ENCODE measurements at regions not wholly inside any gene's neighbourhood (a gene's known extent, or its start where the extent isn't known, plus 50 kb on each side); places are given as distances from the start of the nearest gene placed in this dataset.
"Not testable (repeated sequence)": the region's sequence is repeated elsewhere in the genome, so short reads cannot be mapped to it uniquely, and the experiment has no call there.

DNA sequence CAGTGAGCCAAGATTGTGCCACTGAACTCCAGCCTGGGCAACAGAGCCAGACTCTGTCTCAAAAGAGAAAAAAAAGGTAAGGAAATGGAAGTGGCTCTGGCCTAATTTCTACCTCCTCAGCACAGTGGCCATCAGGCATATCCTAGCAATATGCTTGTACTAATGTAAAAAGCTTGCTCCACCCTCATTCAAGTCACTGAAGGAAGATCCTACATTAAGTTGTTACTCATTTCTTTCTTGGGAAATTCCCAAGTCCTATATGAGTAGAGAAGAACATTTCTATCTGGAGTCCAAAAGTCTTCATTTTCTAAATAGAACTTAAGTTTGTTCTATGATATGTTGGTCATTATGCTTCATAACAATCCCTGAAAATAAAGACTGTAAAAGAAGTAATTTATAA lies 67.3 kb upstream of the HOXC13 start:
- no peak overlapping the region for H3K27ac ChIP-seq
- TF ChIP-seq, protein P1, sequence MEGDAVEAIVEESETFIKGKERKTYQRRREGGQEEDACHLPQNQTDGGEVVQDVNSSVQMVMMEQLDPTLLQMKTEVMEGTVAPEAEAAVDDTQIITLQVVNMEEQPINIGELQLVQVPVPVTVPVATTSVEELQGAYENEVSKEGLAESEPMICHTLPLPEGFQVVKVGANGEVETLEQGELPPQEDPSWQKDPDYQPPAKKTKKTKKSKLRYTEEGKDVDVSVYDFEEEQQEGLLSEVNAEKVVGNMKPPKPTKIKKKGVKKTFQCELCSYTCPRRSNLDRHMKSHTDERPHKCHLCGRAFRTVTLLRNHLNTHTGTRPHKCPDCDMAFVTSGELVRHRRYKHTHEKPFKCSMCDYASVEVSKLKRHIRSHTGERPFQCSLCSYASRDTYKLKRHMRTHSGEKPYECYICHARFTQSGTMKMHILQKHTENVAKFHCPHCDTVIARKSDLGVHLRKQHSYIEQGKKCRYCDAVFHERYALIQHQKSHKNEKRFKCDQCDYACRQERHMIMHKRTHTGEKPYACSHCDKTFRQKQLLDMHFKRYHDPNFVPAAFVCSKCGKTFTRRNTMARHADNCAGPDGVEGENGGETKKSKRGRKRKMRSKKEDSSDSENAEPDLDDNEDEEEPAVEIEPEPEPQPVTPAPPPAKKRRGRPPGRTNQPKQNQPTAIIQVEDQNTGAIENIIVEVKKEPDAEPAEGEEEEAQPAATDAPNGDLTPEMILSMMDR (conservative IDR thresholded peaks at IDR 0.05): no peak

DNA sequence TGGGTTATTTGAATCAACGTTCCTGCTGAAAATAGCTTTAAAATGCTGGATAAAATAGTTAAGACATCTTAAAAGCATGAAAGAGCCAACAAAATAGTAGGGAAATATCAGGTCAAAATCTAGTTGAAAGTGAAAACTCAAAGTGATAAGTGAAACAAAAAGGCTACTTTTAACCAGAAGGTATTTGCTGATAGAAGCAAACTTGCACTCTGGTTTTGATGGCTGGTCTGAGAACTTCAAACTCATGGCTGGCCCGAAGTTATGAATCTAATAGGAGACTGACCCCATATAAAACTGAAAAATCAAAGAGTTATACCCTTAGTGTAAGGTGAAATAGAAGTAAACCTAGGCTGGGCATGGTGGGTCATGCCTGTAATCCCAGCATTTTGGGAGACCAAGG lies 66.3 kb upstream of the HOXC13 start:
- TF ChIP-seq, protein P1 (conservative IDR thresholded peaks at IDR 0.05): no peak
- no peak overlapping the region for H3K27ac ChIP-seq

DNA sequence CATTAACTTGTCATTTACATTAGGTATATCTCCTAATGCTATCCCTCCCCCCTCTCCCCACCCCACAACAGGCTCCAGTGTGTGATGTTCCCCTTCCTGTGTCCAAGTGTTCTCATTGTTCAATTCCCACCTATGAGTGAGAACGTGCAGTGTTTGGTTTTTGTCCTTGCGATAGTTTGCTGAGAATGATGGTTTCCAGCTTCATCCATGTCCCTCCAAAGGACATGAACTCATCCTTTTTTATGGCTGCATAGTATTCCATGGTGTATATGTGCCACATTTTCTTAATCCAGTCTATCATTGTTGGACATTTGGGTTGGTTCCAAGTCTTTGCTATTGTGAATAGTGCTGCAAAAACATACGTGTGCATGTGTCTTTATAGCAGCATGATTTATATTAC lies 60.7 kb upstream of the HOXC13 start:
- not testable (repeated sequence) for H3K27ac ChIP-seq

DNA sequence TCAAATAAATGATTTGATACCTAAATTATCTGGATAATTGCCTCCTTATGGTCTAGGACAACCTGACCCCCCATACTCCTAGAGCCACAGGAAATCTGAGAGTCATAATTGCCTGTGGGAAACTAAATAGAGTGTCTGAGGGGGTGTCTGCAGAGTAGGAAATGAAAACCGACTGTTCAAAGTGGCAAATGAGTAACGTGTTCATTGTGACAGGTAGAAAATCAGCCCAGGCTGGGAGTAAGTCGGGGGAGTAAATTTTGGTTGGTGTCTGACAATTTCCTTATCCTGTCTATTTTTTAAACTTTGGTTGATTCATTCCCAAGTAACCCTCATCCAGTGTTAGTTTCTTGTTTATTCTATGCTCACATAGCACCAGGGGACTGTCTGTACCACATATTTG lies 51.6 kb upstream of the HOXC13 start:
- H3K27ac ChIP-seq: no peak overlapping the region
- TF ChIP-seq, protein P1 (conservative IDR thresholded peaks at IDR 0.05): no peak

DNA sequence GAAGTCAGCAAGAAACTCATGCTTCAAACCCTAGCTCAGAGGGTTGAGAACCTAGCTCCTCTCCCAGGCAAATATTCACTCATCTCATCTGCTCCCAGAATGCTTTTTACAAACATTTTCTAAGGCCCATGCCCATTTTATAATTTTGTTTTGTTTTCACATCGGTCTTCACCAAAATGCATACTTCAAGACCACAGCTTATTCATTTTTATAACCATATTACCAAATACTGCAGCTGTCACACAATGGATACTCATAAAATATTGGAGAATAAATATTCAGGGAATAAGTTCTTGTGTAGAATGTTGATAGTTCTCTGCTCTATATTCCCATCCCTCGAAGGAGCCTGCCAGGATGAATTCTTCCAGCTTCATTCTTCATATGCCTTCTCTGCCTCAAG lies 50.8 kb upstream of the HOXC13 start:
- TF ChIP-seq, protein P1 (conservative IDR thresholded peaks at IDR 0.05): no peak
- no peak overlapping the region for H3K27ac ChIP-seq
